ENCODE measurements at regions not wholly inside any gene's neighbourhood (a gene's known extent, or its start where the extent isn't known, plus 50 kb on each side); places are given as distances from the start of the nearest gene placed in this dataset.

GRCh38 chr20:51318058-51318949, 224.2 kb downstream of the NFATC2 start:
- TF ChIP-seq, protein P1, sequence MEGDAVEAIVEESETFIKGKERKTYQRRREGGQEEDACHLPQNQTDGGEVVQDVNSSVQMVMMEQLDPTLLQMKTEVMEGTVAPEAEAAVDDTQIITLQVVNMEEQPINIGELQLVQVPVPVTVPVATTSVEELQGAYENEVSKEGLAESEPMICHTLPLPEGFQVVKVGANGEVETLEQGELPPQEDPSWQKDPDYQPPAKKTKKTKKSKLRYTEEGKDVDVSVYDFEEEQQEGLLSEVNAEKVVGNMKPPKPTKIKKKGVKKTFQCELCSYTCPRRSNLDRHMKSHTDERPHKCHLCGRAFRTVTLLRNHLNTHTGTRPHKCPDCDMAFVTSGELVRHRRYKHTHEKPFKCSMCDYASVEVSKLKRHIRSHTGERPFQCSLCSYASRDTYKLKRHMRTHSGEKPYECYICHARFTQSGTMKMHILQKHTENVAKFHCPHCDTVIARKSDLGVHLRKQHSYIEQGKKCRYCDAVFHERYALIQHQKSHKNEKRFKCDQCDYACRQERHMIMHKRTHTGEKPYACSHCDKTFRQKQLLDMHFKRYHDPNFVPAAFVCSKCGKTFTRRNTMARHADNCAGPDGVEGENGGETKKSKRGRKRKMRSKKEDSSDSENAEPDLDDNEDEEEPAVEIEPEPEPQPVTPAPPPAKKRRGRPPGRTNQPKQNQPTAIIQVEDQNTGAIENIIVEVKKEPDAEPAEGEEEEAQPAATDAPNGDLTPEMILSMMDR (IDR thresholded peaks at IDR 0.05) = peak in 1 of 2 donors; percentile 50
- Histone ChIP-seq H3K27ac (no peak overlapping the region), H3K27me3 (no peaks in the 10 kb centered on the region), H3K4me3 (no peak overlapping the region), H3K4me1 (no peaks in the 10 kb centered on the region), H3K36me3 (no peaks in the 10 kb centered on the region), H3K9me3 (no peaks in the 10 kb centered on the region)
- no peak for DNase-seq (ENCODE audit: low spot score)

DNA sequence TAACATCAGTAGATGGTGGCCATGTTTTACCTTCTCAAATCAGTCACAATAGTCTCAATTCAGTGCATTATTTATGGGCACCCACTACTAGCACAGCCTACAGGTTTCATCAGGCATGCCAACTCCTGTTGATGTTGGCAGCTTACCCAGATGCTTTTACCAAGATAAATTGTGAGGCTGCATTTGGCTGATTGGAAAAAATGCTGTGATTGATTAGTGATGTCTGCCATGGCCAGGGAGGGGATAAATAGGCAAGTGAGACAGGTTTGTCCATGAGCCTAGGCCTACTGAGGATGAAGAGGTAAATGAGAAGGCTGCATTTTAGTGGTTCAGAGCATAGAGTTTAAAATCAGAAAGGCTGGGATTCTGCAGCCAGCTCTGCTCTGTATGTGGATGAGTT, 227.1 kb downstream of the NFATC2 start:
- no peaks in the 10 kb centered on the region for H3K27me3 ChIP-seq
- H3K4me3 ChIP-seq = no peak overlapping the region
- no peaks in the 10 kb centered on the region for H3K36me3 ChIP-seq
- TF ChIP-seq, protein P1 (IDR thresholded peaks at IDR 0.05) = no peak
- H3K27ac ChIP-seq = no peak overlapping the region
- DNase-seq (ENCODE audit: low spot score) = no peak
- H3K4me1 ChIP-seq = peaks cover 0 to 7% of the 10 kb centered on the region in 2 donors
- H3K9me3 ChIP-seq = no peaks in the 10 kb centered on the region

- Histone ChIP-seq H3K36me3 (no peaks in the 10 kb centered on the region), H3K4me1 (peaks cover 0 to 7% of the 10 kb centered on the region in 2 donors), H3K27me3 (no peaks in the 10 kb centered on the region), H3K9me3 (no peaks in the 10 kb centered on the region), H3K4me3 (no peak overlapping the region), H3K27ac (no peak overlapping the region)
- TF ChIP-seq, protein P1 (IDR thresholded peaks at IDR 0.05) = no peak
- no peak for DNase-seq (ENCODE audit: low spot score)
These were observed 229.1 kb downstream of the NFATC2 start for GRCh38 chr20:51313358-51313827.

DNA sequence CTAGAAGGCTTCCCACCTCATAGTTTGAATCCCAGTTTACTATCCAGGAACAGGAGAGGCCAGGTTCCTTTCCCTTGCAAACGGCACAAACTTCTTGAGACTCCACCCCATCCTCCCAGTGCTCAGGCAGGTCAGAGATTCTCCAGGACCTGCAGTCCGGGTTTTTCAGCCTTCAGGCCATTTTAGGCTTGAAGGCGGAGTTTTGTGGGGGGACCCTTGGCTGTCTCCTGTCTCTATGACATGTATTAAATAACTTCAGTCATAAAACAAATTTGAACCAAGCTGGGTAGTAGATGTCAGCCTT, 230.1 kb downstream of the NFATC2 start:
- Histone ChIP-seq H3K27me3 (no peaks in the 10 kb centered on the region), H3K4me3 (no peak overlapping the region), H3K4me1 (peaks cover 0 to 7% of the 10 kb centered on the region in 2 donors), H3K27ac (peak overlapping the region in 1 of 2 donors; percentile 31), H3K36me3 (no peaks in the 10 kb centered on the region), H3K9me3 (no peaks in the 10 kb centered on the region)
- TF ChIP-seq, protein P1 (IDR thresholded peaks at IDR 0.05) = no peak
- DNase-seq (ENCODE audit: low spot score) = no peak

DNA sequence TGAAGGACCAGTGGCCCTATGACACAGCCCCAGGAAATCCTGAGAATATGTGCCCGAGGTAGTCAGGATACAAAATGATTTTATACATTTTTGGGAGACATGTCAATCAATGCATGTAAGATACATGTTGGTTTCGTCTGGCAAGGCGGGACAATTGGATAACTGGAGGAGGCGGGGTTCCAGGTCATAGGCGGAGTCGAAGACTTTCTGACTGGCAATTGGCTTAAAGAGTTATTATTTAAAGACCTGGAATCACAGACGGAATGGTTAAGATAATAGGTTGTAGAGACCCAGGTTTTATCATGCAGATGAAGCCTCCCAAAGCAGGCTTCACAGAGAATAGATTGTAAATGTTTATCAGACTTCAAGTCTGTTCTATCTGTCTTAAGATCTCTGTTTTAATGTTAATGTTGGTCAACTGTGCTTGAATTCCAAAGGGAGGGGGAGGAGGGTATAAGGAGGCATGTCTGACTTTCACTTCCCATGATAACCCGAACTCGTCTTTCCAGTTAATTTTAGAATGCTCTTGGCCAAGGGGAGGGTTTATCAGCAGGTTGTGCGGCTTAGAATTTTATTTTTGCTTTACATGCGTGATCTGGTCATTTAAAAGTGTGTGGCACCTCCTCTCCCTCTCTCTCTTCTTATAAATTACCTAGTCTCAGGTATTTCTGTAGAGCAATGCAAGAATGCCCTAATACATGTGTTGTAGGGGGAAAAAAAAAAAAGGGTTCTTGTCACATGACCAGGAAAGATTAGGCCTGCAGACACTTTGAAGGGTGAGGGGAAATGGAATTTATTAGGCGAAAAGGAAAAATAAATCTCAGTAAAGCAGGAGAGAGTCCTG, 230.7 kb downstream of the NFATC2 start:
- H3K4me1 ChIP-seq = peaks cover 0 to 9% of the 10 kb centered on the region in 2 donors
- H3K9me3 ChIP-seq = no peaks in the 10 kb centered on the region
- no peak overlapping the region for H3K4me3 ChIP-seq
- no peaks in the 10 kb centered on the region for H3K27me3 ChIP-seq
- H3K36me3 ChIP-seq = no peaks in the 10 kb centered on the region
- peak overlapping the region in 1 of 2 donors; percentile 31 for H3K27ac ChIP-seq
- TF ChIP-seq, protein P1 (IDR thresholded peaks at IDR 0.05) = no peak
- DNase-seq (ENCODE audit: low spot score) = no peak

All from right atrium auricular region (tissue), 2 donors.